Kidney tubule cell (primary cell): ENCODE measurements at regions not wholly inside any gene's neighbourhood (a gene's known extent, or its start where the extent isn't known, plus 50 kb on each side); places are given as distances from the start of the nearest gene placed in this dataset.

ENCODE experiments used
- DNase-seq: peaks from one replicate; pipeline ENCODE4 v3.0.0-alpha.2; 2018; ENCODE audit warnings: low spot score

DNA sequence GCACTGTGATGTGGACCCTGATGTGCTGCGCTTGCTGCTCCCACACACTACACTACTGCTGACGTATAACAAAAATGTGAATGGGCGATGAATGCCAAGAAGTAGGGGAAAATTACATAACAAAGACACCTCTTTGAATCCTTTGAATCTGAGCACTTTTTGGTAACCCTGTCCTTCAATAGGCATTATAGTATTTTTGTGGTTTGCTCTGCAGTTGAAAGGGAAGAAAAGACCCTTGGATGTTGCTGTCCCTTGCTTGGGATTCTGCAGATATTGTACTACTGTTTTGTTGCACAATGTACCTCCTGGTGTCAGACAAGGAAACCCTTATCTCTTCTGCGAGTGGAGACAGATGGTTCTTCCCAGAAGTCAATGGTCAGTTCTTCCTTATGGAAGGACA, 124.8 kb upstream of the UBE3A start:
- no peak for DNase-seq

DNA sequence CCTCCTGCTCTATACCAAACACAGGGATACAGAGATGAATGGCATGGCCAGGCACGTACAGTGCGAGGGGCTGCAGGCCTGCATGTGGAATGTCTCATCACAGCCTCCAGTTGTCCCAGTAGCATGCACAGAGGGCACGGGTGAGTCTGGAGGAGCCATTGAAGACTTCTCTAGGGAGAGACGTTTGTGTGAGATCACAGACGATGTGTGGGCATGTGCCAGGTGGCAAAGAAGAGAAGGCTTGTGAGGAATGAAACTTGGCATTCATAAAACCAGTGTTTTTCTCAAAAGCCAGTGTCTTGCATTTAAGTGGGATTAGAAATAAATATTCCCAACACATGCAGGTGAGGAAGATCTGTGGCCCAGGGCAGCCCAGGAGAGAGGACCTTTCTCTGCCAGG, 119.1 kb upstream of the UBE3A start:
- DNase-seq = no peak

DNA sequence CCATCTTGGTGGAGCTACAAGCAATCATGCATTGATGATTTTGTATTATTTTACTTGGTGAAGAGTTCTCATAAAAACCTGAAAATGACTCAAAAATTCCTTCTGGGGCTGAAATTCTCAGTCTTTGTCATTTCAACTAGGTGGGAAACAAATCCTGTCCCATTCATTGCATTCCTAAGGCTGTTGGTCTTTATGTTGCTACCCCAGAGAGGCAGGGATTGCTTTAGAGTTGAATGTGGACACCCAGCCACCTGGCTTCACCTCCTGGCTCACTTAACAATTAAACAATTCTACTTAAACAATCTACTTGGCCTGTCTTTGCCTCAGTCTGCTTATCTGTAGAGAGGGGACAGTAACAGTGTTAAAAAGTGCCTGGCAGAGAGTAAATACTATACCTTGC, 117.3 kb upstream of the UBE3A start:
- DNase-seq = no peak

DNA sequence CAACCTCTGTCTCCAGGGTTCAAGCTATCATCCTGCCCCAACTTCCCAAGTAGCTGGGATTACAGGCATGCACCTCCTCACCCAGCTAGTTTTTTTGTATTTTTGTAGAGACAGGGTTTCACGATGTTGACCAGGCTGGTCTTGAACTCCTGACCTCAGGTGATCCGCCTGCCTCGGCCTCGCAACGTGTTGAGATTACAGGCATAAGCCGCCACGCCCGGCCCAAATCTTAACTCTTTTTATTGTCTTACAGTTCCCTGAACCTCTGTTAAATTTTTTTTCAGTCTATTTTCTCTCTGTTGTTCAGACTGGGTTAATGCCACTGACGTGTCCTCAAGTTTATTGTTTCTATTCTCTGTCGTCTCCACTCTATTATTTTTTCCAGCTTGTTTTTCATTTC, 115.8 kb upstream of the UBE3A start:
- DNase-seq = no peak

DNA sequence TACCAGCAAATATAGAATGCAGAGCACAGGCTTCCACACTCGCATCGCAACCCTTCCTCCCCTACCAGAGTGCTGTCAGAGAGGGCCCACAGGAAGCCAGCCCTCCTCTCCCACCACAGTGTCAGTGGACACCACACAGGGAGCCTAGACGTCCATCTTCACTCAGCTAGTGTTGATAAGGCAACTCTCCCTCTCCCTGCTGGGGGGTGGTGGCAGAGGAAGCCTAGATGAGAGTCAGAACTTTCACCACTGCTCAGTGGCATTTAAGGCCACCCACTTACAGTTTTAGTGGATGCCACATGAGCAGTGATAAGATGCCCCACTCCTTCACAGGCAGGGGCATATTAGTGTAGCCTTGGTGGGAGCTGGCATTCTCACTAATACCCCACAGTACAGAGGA, 109.8 kb upstream of the UBE3A start:
- DNase-seq = no peak

DNA sequence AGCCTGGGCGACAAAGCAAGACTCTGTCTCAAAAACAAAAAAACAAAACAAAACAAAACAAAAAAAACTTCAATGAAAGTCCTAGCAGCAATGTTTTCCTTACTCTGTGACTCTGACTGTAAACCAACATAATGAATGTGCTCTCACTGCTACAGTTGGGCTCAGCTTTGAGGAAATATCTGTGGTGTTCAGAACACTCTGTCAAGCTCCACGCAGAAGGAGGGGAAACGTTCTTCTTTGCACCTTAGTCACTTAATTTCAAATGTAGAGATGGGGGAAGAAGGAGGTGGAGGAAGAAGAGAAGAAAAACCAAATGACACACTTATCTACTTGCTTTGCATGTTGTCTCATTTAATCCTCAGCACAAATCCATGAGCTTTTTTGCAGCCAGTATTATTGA, 107.1 kb upstream of the UBE3A start:
- DNase-seq = no peak

DNA sequence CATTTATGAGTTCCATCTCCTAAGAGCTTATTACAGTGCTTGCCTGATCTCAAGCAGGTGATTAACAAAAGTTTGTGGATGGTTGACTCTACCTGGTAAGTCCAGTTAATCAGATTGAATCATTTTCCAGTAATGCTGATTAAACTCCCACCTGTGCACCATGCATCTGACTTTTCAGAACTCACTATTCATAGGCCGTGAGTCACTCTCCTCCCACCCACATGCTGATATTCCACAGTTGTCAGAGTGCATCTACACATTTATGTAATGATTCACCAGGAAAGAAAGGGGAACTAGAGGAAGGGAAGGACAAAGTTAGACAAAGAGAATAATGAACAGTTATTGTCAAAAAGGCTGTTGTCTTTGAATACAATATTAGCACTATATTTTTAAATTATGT, 106.2 kb upstream of the UBE3A start:
- DNase-seq = peak; percentile 86

DNA sequence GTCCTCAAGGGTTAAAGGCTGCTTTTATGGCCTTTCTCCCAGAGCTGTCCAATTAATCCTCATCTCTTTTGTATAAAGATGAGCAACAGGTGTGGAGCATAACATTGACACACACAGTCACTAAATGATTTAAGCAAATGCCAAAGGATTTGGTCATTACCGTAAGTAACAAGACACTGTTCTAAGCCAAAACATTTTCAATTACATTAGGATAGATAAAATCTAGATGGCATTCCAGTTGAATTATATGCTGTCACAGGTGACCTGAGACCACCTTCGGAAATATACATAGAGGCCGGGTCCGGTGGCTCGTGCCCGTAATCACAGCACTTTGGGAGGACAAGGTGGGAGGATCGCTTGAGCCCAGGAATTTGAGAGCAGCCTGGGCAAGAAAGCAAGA, 105.3 kb upstream of the UBE3A start:
- peak; percentile 9 for DNase-seq

DNA sequence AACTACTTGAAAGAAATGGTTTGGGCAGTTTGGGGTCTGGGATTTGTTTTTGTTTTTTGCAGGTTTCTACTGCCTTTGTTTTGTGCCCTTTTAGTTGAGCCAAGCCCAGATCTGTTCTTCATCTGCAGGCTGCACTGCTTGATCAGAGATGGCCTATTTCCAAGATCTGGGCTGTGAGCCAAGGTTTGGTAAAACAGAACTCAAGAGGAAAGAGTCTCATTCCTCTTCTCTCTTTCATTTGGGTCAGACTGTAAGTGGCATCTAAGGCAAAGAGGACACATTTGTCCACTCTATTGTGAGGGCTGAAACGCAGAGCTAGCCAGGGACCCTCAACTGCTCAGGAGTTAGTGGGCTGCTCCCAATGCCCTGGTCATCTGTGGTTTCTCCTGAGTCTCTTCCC, 104.4 kb upstream of the UBE3A start:
- peak; percentile 52 for DNase-seq

DNA sequence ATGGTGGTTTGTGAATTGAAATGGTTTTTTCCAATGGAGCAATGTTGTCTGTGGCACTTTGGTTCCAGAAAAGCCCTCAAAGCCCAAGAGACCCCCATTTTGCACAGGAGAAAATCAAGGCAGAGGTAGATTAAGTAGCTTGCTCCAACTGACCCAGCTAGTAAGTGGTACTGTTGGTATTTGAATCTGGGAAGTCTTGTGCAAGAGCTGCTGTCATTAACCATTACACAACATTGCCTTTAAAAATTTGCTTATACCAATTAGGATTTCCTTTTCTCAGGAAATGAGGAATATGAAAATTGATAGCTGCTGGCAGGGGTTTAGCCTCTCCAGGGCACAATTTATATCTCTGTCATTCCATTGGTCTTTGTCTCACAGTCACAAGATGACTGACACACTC, 102.4 kb upstream of the UBE3A start:
- no peak for DNase-seq

DNA sequence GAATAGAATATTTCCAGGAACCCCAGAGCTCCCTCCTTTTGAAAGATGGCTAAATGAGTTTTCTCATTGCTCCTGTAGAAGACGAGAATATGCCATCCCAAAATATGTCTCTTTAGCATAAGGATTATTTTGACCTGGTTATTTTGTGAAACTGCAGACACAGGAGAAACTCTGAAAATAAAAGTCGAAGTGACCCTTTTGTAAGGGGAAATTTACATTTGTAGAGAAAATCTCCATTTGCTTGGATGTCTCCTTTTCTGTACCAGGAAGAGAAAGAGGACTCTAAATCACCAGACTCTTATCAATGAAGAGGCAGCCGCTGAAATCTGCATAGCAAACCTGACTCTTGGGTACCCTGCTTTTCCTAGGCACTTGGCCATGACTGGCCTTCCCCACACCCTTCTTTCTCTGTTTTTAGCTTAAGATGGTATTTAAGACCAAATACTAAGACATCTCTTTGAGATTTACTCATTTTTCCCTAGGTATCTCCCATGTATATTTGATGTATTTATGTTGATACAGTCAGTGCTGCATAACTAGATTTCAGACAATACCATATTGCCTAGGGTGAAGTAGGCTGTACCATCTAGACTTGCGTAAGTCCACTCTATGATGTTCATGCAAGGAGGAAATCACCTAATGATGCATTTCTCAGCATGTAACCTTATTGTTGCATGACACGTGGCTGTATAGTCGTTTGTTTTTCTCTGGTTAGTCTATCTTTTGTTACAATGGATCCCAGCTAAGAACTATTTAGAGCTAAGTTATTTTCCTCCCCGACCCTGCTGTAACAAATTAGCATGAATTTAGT, 98.2 kb upstream of the UBE3A start:
- no peak for DNase-seq

DNA sequence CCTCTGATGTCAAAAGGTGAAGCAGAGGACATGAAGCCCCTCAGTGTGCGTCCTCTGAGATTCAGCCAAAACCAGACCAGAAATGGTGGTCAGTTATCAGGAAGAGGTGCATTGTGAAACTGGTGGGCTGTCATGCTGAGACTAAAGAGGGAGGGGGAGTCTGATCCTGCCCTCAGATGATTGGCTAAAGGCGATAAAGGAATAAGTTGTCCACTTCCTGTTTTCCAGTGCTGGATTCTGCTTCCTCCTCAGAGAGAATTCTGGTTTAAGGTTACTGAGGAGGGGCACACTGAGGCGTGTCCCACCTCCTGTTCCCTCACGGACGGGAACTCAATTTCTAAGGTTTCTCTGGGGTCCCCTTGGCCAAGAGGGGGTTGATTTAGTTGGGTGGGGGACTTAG, 97.0 kb upstream of the UBE3A start:
- no peak for DNase-seq

DNA sequence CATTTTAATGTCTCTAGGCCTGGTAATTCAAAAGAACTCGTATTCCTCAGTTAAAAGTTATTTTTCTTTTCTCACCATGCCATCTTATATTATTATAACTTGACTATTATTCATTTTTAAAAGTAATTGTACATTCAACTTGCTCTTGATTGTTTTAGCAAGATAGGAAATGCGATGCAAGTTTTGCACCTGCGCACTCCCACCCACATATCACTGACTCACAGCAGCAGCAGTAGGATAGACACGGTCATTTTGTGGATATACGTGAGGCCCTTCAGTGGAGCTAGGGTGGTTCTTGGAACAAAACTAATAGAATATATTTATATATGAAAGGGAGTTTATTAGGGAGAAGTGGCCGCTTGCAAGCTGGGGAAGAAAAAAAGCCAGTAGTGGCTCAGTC, 95.5 kb upstream of the UBE3A start:
- no peak for DNase-seq

DNA sequence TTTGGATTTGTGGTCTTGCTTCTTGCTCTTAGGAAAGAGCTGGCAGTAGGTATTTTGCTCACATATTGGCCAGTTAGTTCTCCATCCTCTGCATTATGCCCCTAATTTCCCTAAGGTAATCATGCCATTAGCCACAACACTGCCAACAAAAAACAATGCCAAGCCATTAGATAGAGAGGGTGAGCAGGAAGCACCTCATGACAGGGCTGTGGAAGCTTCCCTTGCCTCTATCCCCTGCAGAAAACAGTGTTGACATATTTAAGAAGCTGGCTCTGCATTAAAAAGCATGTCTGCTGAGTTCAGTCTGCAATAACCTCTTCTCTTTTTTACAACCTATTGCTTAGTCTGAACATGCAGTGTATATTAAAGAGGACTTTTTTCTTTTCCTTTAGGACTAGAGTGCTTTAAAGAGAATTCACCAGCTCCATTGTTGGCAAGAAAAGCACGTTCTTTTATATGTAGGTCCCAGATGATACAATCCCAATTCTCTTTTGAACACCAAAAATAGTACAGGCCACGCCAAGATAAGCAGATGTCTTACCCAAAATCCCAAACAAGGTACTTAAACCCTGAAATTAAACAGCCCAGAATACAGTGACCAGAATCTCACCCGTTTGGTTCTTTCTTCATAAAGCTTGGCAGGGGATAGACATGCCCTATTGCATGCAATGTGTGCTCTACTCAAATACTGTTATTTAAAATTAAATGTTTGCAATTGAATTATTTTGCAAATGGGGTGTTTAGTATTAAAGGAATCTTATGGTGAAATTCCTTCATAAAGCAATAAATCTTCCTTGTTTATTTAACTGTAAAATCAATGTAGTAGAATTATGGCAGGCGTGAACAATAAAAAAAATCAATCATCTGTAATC, 93.7 kb upstream of the UBE3A start:
- DNase-seq = no peak

DNA sequence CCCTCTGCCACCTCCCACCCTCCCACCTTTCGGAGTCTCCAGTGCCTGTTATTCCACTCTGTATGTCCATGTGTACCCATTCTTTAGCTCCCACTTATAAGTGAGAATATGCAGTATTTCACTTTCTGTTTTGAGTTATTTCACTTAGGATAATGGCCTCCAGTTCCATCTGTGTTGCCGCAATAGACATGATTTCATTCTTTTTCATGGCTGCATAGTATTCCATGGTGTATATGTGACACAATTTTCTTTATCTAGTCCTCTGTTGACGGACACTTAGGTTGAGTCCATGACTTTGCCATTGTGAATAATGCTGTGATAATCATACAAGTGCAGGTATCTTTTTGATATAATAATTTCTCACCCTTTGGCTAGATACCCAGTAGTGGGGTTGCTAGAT, 91.0 kb upstream of the UBE3A start:
- DNase-seq = no peak

DNA sequence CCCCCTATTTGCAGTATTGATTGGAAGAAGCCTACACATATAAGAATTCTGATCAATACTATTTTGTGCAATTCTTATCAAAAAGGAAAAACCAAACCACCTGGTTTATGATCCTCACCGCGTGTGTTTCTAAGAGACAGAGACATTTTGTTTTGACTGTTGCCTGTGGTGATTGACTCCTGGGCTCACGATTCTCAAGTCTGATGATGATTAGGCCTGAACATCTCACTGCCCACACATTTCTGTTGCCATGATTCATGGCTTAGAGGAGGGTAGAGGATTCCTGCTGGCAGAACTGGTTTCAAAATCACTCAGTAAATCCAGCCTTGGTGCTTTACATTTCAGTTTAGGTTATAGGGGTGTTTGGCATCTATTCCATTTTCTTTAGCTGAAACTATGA, 88.3 kb upstream of the UBE3A start:
- peak; percentile 70 for DNase-seq

DNA sequence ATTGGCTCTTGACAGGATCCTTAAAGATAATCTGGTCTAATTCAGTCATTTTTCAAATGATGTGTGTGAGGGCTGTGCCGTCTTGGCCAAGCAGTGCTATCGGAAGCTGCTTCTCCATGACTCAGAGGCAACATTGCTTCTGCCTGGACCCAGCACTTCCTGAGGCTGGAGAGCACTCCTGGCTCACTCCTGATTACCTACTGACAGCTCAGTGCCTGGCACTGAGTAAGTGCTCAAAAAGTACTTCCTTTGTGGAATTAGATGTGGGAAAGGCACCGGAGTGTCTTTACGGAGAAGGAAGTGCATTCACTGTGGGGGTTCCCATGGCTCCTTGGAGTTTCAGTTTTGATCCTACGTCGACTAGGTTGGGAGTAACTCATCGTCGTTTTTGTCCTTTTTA, 86.9 kb upstream of the UBE3A start:
- no peak for DNase-seq

DNA sequence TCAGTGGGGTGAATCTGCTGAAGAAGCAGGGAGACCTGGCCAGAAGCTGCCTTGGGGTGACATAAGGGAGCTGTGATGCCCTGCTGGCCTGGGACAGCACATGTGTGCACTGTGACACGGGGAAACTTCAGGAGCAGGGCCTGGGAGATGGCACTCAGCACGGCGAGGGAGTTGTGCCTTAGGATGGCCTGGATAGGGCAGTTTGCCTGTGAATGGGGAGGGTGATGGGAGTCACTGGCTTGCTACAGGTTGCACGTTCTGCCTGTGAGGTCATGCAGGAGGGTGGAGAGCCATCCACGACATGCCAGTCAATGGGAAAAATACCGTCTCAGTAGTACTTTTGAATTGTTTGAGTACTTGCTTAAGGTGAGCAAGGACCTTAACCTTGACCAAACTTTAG, 76.8 kb upstream of the UBE3A start:
- no peak for DNase-seq

DNA sequence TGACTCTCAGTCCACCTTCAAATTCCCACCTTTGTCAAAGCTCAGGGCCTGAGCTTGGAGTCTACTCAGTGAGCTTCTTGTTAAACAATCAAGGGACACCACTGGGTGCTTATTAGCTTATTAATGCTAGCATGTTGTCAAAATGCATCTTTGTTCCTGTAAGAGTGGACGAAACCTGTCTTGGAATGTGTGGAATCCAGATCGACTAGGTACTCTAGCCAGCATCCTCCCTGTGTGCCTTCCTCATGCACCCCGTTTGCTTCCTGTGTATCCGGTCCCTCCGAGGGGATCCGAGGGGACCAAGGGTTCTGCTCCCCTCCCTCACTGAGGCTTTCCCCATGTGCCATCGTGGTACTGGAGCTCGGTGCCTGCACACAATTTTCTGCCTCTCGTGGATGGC, 75.7 kb upstream of the UBE3A start:
- DNase-seq = no peak

DNA sequence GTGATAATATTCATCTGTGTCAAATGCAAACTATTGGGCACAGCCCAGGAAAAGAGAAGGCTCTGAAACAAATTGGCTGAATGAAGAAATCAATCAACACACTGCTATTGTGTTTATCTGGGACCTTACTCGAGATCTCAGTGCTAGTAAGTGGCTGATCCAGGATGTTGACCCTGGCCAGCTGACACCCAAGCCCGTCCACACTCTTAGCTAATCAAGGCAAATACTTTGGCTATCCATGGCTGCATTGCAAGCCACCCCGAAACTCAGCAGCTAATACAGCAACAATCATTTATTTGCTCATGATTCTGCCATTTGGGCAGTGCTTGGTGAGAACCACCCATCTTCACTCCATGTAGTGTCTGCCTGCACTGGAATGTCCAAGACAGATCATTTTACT, 74.1 kb upstream of the UBE3A start:
- no peak for DNase-seq

DNA sequence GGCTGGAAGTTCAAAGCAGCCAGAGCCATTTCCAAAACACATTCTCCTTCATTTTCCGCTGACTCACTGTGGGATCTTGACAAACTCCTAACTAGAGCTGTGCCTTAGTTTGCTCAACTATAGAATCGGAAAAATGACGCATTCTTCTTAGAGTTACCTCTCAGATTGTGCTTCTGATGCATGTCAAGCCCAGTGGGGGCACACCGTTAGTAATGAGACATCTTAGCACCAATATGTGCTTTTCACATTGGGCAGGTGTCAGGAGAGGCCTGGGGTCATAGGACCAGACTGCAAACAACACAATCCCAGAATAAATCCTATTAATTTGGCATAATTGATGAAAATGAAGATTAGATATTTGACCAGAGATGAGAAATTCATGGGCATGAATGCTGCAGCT, 71.3 kb upstream of the UBE3A start:
- no peak for DNase-seq

DNA sequence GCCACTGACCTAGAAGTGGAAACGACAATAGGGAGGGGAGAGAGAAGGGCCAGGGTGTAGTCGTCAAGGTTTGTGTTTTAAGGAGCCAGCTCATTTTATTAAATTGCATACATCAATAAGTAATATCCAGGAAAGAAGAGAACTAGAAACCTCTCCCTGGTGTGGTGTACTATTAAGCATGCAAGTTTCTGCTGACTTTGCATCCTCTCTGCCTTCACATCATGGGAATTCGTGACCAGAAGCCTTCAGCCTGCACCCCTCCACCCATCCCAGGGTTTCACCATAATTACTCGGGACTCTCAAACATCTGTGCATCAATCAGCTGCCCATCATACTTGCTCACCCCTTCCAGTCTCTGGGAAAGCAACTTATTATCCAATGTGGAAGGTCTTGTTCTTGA, 70.9 kb upstream of the UBE3A start:
- no peak for DNase-seq

DNA sequence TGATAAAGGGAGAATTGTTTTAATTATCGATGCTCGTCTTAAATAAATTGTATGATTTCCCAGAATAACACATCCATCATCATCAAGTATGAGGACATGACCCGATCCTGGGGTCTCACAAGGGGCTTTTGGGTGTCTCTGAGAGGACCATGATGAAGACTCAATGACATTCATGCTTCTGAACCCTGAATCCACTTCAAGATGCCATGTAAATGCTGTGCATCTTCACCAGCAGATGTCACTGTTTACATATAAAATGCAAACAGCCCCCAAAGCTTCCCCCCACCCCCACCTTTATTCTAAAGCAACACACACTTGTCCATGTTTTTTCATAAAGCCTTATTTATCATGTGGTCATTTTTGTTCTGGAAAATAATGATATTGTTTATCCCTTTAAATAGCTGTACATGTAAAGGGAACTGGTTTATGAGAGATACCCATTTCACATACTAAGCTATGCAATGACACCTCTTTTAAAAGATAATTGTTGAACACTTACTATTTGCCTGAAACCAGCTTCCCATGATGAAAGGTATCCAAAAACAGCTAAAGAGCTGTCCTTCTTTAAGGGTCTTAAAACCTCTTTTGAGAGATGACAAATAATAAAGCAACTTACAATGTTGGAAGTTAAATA, 69.7 kb upstream of the UBE3A start:
- DNase-seq = peak; percentile 46
